PC-9 (cell line): ENCODE measurements at regions not wholly inside any gene's neighbourhood (a gene's known extent, or its start where the extent isn't known, plus 50 kb on each side); places are given as distances from the start of the nearest gene placed in this dataset.

Experiments used
- EZH2 ChIP-seq: fragments of 200-600 bp; sonication (generic); IDR thresholded peaks from 2 replicates; pipeline ENCODE4 v1.8.0; 2017; ENCODE audit warnings: antibody characterized with exemption, low read depth
- TF ChIP-seq, protein P1 (sequence below): fragments of 200-600 bp; sonication (generic); conservative IDR thresholded peaks from 2 replicates; pipeline ENCODE4 v1.6.1; 2017; ENCODE audit warnings: mixed run types, antibody characterized with exemption, mild to moderate bottlenecking, moderate library complexity

GRCh38 chr5:74321326-74321725 is 319.2 kb downstream of the ENC1 start:
- TF ChIP-seq, protein P1, sequence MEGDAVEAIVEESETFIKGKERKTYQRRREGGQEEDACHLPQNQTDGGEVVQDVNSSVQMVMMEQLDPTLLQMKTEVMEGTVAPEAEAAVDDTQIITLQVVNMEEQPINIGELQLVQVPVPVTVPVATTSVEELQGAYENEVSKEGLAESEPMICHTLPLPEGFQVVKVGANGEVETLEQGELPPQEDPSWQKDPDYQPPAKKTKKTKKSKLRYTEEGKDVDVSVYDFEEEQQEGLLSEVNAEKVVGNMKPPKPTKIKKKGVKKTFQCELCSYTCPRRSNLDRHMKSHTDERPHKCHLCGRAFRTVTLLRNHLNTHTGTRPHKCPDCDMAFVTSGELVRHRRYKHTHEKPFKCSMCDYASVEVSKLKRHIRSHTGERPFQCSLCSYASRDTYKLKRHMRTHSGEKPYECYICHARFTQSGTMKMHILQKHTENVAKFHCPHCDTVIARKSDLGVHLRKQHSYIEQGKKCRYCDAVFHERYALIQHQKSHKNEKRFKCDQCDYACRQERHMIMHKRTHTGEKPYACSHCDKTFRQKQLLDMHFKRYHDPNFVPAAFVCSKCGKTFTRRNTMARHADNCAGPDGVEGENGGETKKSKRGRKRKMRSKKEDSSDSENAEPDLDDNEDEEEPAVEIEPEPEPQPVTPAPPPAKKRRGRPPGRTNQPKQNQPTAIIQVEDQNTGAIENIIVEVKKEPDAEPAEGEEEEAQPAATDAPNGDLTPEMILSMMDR: no peak
- TF ChIP-seq EZH2: no peak
